Stimulated activated CD8-positive, alpha-beta memory T cell treated with anti-CD3 and anti-CD28 coated beads, Interleukin-4, amount 100 ng/mL, for 1 hour (primary cell): ENCODE measurements at regions not wholly inside any gene's neighbourhood (a gene's known extent, or its start where the extent isn't known, plus 50 kb on each side); places are given as distances from the start of the nearest gene placed in this dataset.

Experiments
- DNase-seq, 2 donors: peaks; one replicate each; pipeline ENCODE4 v3.0.0-alpha.2; 2020; ENCODE audit warnings: low read depth in 2 of 2, low spot score in 1 of 2

- DNase-seq, result no peak
Measured at GRCh38 chr17:14959106-14959648, 305.9 kb downstream of the PMP22 start.

GRCh38 chr17:14953405-14953804, 311.7 kb downstream of the PMP22 start:
- DNase-seq, result no peak

- no peak for DNase-seq
Measured at GRCh38 chr17:14950686-14951085, 314.4 kb downstream of the PMP22 start.

- DNase-seq, result no peak
Measured at GRCh38 chr17:14950216-14950615, 314.9 kb downstream of the PMP22 start.

GRCh38 chr17:14947671-14948070, 317.5 kb downstream of the PMP22 start:
- no peak for DNase-seq

GRCh38 chr17:14946481-14946880, 318.6 kb downstream of the PMP22 start:
- DNase-seq, result no peak

GRCh38 chr17:14942526-14943190, 322.5 kb downstream of the PMP22 start:
- no peak for DNase-seq

GRCh38 chr17:14940938-14941265, 324.2 kb downstream of the PMP22 start:
- no peak for DNase-seq

GRCh38 chr17:14940108-14940937, 324.8 kb downstream of the PMP22 start:
- DNase-seq, result no peak

GRCh38 chr17:14935845-14936485, 329.2 kb downstream of the PMP22 start:
- DNase-seq, result no peak

GRCh38 chr17:14935139-14935841, 329.8 kb downstream of the PMP22 start:
- DNase-seq, result no peak

GRCh38 chr17:14933676-14934075, 331.4 kb downstream of the PMP22 start:
- no peak for DNase-seq

GRCh38 chr17:14926526-14927122, 338.5 kb downstream of the PMP22 start:
- DNase-seq, result peak; percentile 20 to 39

GRCh38 chr17:14926073-14926472, 339.1 kb downstream of the PMP22 start:
- DNase-seq, result no peak

- no peak for DNase-seq
Measured at GRCh38 chr17:14925498-14925897, 339.6 kb downstream of the PMP22 start.

GRCh38 chr17:14923981-14924380, 341.1 kb downstream of the PMP22 start:
- no peak for DNase-seq

- DNase-seq, result no peak
Measured at GRCh38 chr17:14922411-14922810, 342.7 kb downstream of the PMP22 start.

- DNase-seq, result no peak
Measured at GRCh38 chr17:14921936-14922335, 343.2 kb downstream of the PMP22 start.

GRCh38 chr17:14919631-14920213, 345.4 kb downstream of the PMP22 start:
- no peak for DNase-seq

GRCh38 chr17:14919094-14919493, 346.0 kb downstream of the PMP22 start:
- DNase-seq, result no peak

- DNase-seq, result no peak
Measured at GRCh38 chr17:14918540-14918939, 346.6 kb downstream of the PMP22 start.
